ENCODE measurements at regions not wholly inside any gene's neighbourhood (a gene's known extent, or its start where the extent isn't known, plus 50 kb on each side); places are given as distances from the start of the nearest gene placed in this dataset.

- TF ChIP-seq MCM5 (IDR thresholded peaks at IDR 0.05; ENCODE audit: low read depth) = no peak
- TF ChIP-seq ARID4B (CRISPR knock-in tag; IDR thresholded peaks at IDR 0.05) = no peak
- no peak for TF ChIP-seq ZNF584 (CRISPR knock-in tag; IDR thresholded peaks at IDR 0.05; ENCODE audit: low read depth)
- TF ChIP-seq ZNF639 (CRISPR knock-in tag; conservative IDR thresholded peaks at IDR 0.05 in 1 of 2, IDR thresholded peaks at IDR 0.05 in 1 of 2) = no peak
- TF ChIP-seq SRSF1 (IDR thresholded peaks at IDR 0.05; ENCODE audit: low read depth, low read length) = no peak
- TF ChIP-seq, protein P1, sequence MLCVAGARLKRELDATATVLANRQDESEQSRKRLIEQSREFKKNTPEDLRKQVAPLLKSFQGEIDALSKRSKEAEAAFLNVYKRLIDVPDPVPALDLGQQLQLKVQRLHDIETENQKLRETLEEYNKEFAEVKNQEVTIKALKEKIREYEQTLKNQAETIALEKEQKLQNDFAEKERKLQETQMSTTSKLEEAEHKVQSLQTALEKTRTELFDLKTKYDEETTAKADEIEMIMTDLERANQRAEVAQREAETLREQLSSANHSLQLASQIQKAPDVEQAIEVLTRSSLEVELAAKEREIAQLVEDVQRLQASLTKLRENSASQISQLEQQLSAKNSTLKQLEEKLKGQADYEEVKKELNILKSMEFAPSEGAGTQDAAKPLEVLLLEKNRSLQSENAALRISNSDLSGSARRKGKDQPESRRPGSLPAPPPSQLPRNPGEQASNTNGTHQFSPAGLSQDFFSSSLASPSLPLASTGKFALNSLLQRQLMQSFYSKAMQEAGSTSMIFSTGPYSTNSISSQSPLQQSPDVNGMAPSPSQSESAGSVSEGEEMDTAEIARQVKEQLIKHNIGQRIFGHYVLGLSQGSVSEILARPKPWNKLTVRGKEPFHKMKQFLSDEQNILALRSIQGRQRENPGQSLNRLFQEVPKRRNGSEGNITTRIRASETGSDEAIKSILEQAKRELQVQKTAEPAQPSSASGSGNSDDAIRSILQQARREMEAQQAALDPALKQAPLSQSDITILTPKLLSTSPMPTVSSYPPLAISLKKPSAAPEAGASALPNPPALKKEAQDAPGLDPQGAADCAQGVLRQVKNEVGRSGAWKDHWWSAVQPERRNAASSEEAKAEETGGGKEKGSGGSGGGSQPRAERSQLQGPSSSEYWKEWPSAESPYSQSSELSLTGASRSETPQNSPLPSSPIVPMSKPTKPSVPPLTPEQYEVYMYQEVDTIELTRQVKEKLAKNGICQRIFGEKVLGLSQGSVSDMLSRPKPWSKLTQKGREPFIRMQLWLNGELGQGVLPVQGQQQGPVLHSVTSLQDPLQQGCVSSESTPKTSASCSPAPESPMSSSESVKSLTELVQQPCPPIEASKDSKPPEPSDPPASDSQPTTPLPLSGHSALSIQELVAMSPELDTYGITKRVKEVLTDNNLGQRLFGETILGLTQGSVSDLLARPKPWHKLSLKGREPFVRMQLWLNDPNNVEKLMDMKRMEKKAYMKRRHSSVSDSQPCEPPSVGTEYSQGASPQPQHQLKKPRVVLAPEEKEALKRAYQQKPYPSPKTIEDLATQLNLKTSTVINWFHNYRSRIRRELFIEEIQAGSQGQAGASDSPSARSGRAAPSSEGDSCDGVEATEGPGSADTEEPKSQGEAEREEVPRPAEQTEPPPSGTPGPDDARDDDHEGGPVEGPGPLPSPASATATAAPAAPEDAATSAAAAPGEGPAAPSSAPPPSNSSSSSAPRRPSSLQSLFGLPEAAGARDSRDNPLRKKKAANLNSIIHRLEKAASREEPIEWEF (CRISPR knock-in tag; IDR thresholded peaks at IDR 0.05) = no peak
- TF ChIP-seq ZBTB17 (CRISPR knock-in tag; IDR thresholded peaks at IDR 0.05) = no peak
- no peak for TF ChIP-seq ZNF398 (CRISPR knock-in tag; IDR thresholded peaks at IDR 0.05)
- TF ChIP-seq ZNF408 (CRISPR knock-in tag; IDR thresholded peaks at IDR 0.05; ENCODE audit: low read depth) = no peak
- TF ChIP-seq BCLAF1 (IDR thresholded peaks at IDR 0.05; ENCODE audit: borderline replicate concordance in 1 of 2, control insufficient read depth in 1 of 2, low read depth in 2 of 2, low read length in 1 of 2) = no peak
- TF ChIP-seq RHOXF2B (CRISPR knock-in tag; conservative IDR thresholded peaks at IDR 0.05) = no peak
These were observed 328.9 kb downstream of the LTN1 start (continued) for GRCh38 chr21:28663754-28664153.
